ENCODE measurements at regions not wholly inside any gene's neighbourhood (a gene's known extent, or its start where the extent isn't known, plus 50 kb on each side); places are given as distances from the start of the nearest gene placed in this dataset.

- no peak for DNase-seq
Observed at GRCh38 chr9:135029871-135030565, 57.5 kb upstream of the OLFM1 start.

GRCh38 chr9:135030566-135031226 is 56.8 kb upstream of the OLFM1 start:
- no peak for DNase-seq

- DNase-seq, result no peak
Observed at GRCh38 chr9:135032041-135032835, 55.2 kb upstream of the OLFM1 start.

- DNase-seq, result no peak
Observed at GRCh38 chr9:135032868-135033460, 54.5 kb upstream of the OLFM1 start.

GRCh38 chr9:135033487-135033886 is 54.0 kb upstream of the OLFM1 start:
- no peak for DNase-seq

GRCh38 chr9:135034106-135034505 is 53.4 kb upstream of the OLFM1 start:
- DNase-seq, result no peak

- DNase-seq, result no peak
Observed at GRCh38 chr9:135035781-135036760, 51.4 kb upstream of the OLFM1 start.

- no peak for DNase-seq
Observed at GRCh38 chr9:135036861-135037465, 50.5 kb upstream of the OLFM1 start.

GRCh38 chr9:135037521-135038250 is 49.8 kb upstream of the OLFM1 start:
- no peak for DNase-seq

All from muscle of back (tissue), 3 donors.